Hepatocyte (in vitro differentiated cells): ENCODE measurements at regions not wholly inside any gene's neighbourhood (a gene's known extent, or its start where the extent isn't known, plus 50 kb on each side); places are given as distances from the start of the nearest gene placed in this dataset.

Experiments
- DNase-seq: peaks from one replicate; pipeline ENCODE4 v3.0.0-alpha.2; 2016; ENCODE audit warnings: low spot score
- H2AFZ ChIP-seq: fragments of 200-600 bp; sonication (generic); 2 replicates; pipeline ENCODE4 v1.6.0; 2016; ENCODE audit warnings: antibody characterized with exemption, mild to moderate bottlenecking
- H3K27ac ChIP-seq: fragments of 200-600 bp; sonication (generic); 2 replicates; pipeline ENCODE4 v1.5.1; 2016; ENCODE audit warnings: mild to moderate bottlenecking
- H3K27me3 ChIP-seq: fragments of 200-600 bp; sonication (generic); 2 replicates; pipeline ENCODE4 v1.6.1; 2016
- H3K36me3 ChIP-seq: fragments of 200-600 bp; sonication (generic); replicated peaks from 2 replicates; pipeline ENCODE4 v1.5.1; 2016; ENCODE audit warnings: low read depth; ENCODE audit not compliant: insufficient read depth
- H3K4me1 ChIP-seq: fragments of 200-600 bp; sonication (generic); 2 replicates; pipeline ENCODE4 v1.5.1; 2016; ENCODE audit warnings: mild to moderate bottlenecking, moderate library complexity; ENCODE audit not compliant: insufficient read depth
- H3K4me2 ChIP-seq: fragments of 200-600 bp; sonication (generic); 2 replicates; pipeline ENCODE4 v1.6.0; 2016
- H3K4me3 ChIP-seq: fragments of 200-600 bp; sonication (generic); 2 replicates; pipeline ENCODE4 v1.5.1; 2016; ENCODE audit warnings: mild to moderate bottlenecking
- H3K79me2 ChIP-seq: fragments of 200-600 bp; sonication (generic); 2 replicates; pipeline ENCODE4 v1.6.0; 2017; ENCODE audit warnings: mild to moderate bottlenecking
- H3K9me2 ChIP-seq: fragments of 200-600 bp; sonication (generic); replicated peaks from 2 replicates; pipeline ENCODE4 v1.6.0; 2017; ENCODE audit warnings: mild to moderate bottlenecking; ENCODE audit not compliant: insufficient read depth
- H3K9me3 ChIP-seq: fragments of 200-600 bp; sonication (generic); 2 replicates; pipeline ENCODE4 v1.5.1; 2016; ENCODE audit warnings: low read depth, mild to moderate bottlenecking
- H4K20me1 ChIP-seq: fragments of 200-600 bp; sonication (generic); 2 replicates; pipeline ENCODE4 v1.6.0; 2016; ENCODE audit warnings: mild to moderate bottlenecking; ENCODE audit not compliant: insufficient read depth, poor library complexity, severe bottlenecking
- EZH2 ChIP-seq: fragments of 200-600 bp; sonication (generic); IDR thresholded peaks from 2 replicates; pipeline ENCODE4 v1.6.1; 2016; ENCODE audit warnings: antibody characterized with exemption, mild to moderate bottlenecking, borderline replicate concordance
- EZH2phosphoT487 ChIP-seq: fragments of 200-600 bp; sonication (generic); IDR thresholded peaks from one replicate; pipeline ENCODE4 v1.6.1; 2018; ENCODE audit warnings: antibody characterized with exemption, mild to moderate bottlenecking, low read depth, moderate library complexity; ENCODE audit not compliant: unreplicated experiment, severe bottlenecking
- WGBS: methylation state at CpG from one replicate; pipeline ENCODE4 v1.1.6; 2016; ENCODE audit warnings: low lambda C conversion rate; ENCODE audit errors: missing lambda C conversion rate; 5-methylcytosine and 5-hydroxymethylcytosine counted together
- TF ChIP-seq, protein P1 (sequence below): fragments of 200-600 bp; sonication (generic); IDR thresholded peaks from 2 replicates; pipeline ENCODE4 v1.5.1; 2016; ENCODE audit warnings: antibody characterized with exemption, mild to moderate bottlenecking; ENCODE audit not compliant: poor library complexity

- Histone ChIP-seq H3K4me2 (no peak overlapping the region), H3K27ac (no peak overlapping the region)
- WGBS, result 74% methylated on average over 2 of the region's 2 CpGs
These were observed 336.1 kb downstream of the MLLT3 start for GRCh38 chr9:20286154-20286700.

DNA sequence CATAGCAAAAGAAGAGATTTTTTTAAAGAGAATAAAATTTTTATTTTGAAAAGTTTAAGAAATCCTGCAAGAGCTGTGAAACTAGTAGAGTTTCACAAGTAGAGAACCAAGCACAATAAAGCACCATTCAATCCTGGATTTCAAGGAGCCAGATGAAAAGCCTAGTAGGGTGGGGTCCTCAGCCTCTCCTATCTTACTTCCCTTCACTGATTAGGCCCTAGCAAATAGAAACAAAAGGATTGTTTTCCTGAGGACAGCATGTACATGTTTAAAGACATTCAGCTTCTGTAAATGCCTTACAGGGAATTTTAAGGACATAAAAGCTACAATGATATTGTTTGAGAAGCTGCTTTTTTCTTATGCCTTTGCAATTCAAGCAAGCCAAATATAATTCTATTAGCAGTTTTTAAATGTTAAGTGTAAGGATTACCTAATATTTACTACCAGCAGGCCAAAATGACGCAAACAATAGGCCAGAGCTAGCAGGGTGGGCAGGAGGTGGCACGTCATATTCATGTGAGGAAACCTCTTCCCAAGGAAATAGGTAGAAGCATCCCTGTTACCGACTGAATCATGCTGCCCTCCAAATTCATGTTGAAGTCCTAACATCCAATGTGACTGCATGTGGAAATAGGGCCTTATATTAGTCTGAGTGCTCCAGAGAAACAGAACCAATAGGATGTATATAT lies 337.6 kb downstream of the MLLT3 start:
- no peak for TF ChIP-seq EZH2phosphoT487
- TF ChIP-seq EZH2, result no peak
- TF ChIP-seq, protein P1, sequence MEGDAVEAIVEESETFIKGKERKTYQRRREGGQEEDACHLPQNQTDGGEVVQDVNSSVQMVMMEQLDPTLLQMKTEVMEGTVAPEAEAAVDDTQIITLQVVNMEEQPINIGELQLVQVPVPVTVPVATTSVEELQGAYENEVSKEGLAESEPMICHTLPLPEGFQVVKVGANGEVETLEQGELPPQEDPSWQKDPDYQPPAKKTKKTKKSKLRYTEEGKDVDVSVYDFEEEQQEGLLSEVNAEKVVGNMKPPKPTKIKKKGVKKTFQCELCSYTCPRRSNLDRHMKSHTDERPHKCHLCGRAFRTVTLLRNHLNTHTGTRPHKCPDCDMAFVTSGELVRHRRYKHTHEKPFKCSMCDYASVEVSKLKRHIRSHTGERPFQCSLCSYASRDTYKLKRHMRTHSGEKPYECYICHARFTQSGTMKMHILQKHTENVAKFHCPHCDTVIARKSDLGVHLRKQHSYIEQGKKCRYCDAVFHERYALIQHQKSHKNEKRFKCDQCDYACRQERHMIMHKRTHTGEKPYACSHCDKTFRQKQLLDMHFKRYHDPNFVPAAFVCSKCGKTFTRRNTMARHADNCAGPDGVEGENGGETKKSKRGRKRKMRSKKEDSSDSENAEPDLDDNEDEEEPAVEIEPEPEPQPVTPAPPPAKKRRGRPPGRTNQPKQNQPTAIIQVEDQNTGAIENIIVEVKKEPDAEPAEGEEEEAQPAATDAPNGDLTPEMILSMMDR, result no peak
- Histone ChIP-seq H3K9me2 (no peaks in the 10 kb centered on the region), H3K79me2 (no peaks in the 10 kb centered on the region), H3K27me3 (no peaks in the 10 kb centered on the region), H3K9me3 (no peaks in the 10 kb centered on the region), H3K4me2 (no peak overlapping the region), H4K20me1 (no peaks in the 10 kb centered on the region), H3K4me3 (no peak overlapping the region), H3K27ac (no peak overlapping the region), H2AFZ (no peak overlapping the region), H3K4me1 (no peaks in the 10 kb centered on the region), H3K36me3 (no peaks in the 10 kb centered on the region)
- no peak for DNase-seq
- 81% methylated on average over 3 of the region's 3 CpGs for WGBS

More at GRCh38 chr9:20286154-20286700, 336.1 kb downstream of the MLLT3 start:
- no peaks in the 10 kb centered on the region for H3K79me2 ChIP-seq
- H3K9me3 ChIP-seq, result no peaks in the 10 kb centered on the region
- TF ChIP-seq EZH2phosphoT487, result no peak
- H2AFZ ChIP-seq, result no peak overlapping the region
- no peak for DNase-seq
- H3K4me3 ChIP-seq, result no peak overlapping the region
- H3K27me3 ChIP-seq, result no peaks in the 10 kb centered on the region
- no peaks in the 10 kb centered on the region for H3K9me2 ChIP-seq
- no peaks in the 10 kb centered on the region for H3K4me1 ChIP-seq
- no peaks in the 10 kb centered on the region for H3K36me3 ChIP-seq
- H4K20me1 ChIP-seq, result no peaks in the 10 kb centered on the region

DNA sequence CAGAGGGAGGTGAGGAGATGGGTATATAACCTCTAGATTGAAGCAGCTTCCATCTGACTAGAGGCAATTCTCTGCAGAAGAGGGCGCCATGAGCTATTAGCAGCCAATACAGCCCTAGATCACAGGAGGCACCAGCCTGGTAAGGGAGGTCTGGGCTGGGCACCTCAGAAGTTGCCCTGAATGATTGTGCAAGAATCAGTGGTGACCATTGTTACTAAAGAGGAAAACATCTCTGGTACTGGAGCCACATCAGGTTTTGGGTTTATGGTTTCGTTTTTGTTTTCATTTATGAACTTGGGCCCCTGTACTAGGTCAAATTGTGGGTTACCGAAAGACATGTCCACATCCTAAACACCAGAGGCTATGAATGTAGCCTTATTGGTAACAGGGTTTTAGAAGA lies 342.0 kb downstream of the MLLT3 start:
- TF ChIP-seq, protein P1, result no peak
- TF ChIP-seq EZH2phosphoT487 (no peak), EZH2 (no peak)
- no peaks in the 10 kb centered on the region for H3K79me2 ChIP-seq
- no peaks in the 10 kb centered on the region for H3K27me3 ChIP-seq
- DNase-seq, result no peak
- H4K20me1 ChIP-seq, result no peaks in the 10 kb centered on the region
- no peaks in the 10 kb centered on the region for H3K4me1 ChIP-seq
- H3K9me2 ChIP-seq, result no peaks in the 10 kb centered on the region
- H3K27ac ChIP-seq, result no peak overlapping the region
- H3K4me3 ChIP-seq, result no peak overlapping the region
- H3K4me2 ChIP-seq, result no peak overlapping the region
- no peaks in the 10 kb centered on the region for H3K36me3 ChIP-seq
- H3K9me3 ChIP-seq, result no peaks in the 10 kb centered on the region
- 99% methylated on average over 3 of the region's 3 CpGs for WGBS
- H2AFZ ChIP-seq, result no peak overlapping the region

GRCh38 chr9:20276762-20277161 lies 345.5 kb downstream of the MLLT3 start:
- H3K4me3 ChIP-seq, result no peak overlapping the region
- no peaks in the 10 kb centered on the region for H3K27me3 ChIP-seq
- H3K36me3 ChIP-seq, result no peaks in the 10 kb centered on the region
- no peak overlapping the region for H2AFZ ChIP-seq
- H3K9me3 ChIP-seq, result no peaks in the 10 kb centered on the region
- DNase-seq, result no peak
- TF ChIP-seq, protein P1, result no peak
- TF ChIP-seq EZH2, result no peak
- no peak for TF ChIP-seq EZH2phosphoT487
- H3K9me2 ChIP-seq, result no peaks in the 10 kb centered on the region
- H4K20me1 ChIP-seq, result no peaks in the 10 kb centered on the region
- no peak overlapping the region for H3K27ac ChIP-seq
- H3K4me2 ChIP-seq, result no peak overlapping the region
- H3K4me1 ChIP-seq, result no peaks in the 10 kb centered on the region
- WGBS, result 94% methylated on average over 2 of the region's 2 CpGs
- no peaks in the 10 kb centered on the region for H3K79me2 ChIP-seq
